ENCODE measurements at regions not wholly inside any gene's neighbourhood (a gene's known extent, or its start where the extent isn't known, plus 50 kb on each side); places are given as distances from the start of the nearest gene placed in this dataset.

- no peaks in the 10 kb centered on the region for H3K9me3 ChIP-seq (ENCODE audit: insufficient read depth, low read length)
- H3K4me3 ChIP-seq (ENCODE audit: insufficient read depth, low read length, poor library complexity, severe bottlenecking), result no peak overlapping the region
- no peak overlapping the region for H2AFZ ChIP-seq (ENCODE audit: low read depth, low read length, severe bottlenecking)
- no peaks in the 10 kb centered on the region for H4K20me1 ChIP-seq (ENCODE audit: low read depth, low read length)
- no peaks in the 10 kb centered on the region for H3K27me3 ChIP-seq (ENCODE audit: low read length)
- H3K27ac ChIP-seq (ENCODE audit: low read depth, low read length), result no peak overlapping the region
- H3F3A ChIP-seq (ENCODE audit: insufficient read depth), result no peaks in the 10 kb centered on the region
- TF ChIP-seq CTCF (IDR thresholded peaks at IDR 0.05; ENCODE audit: insufficient read depth, low read length, poor library complexity, severe bottlenecking), result no peak
- no peak for TF ChIP-seq EZH2phosphoT487 (conservative IDR thresholded peaks at IDR 0.05; ENCODE audit: low read length)
- no peak overlapping the region for H3K4me2 ChIP-seq (ENCODE audit: low read depth, low read length, poor library complexity, severe bottlenecking)
- no peaks in the 10 kb centered on the region for H3K36me3 ChIP-seq (ENCODE audit: low read length)
- H3K9ac ChIP-seq (ENCODE audit: low read length), result no peak overlapping the region
- H3K79me2 ChIP-seq (ENCODE audit: insufficient read depth, low read length), result no peaks in the 10 kb centered on the region
- H3K9me2 ChIP-seq (replicated peaks; ENCODE audit: insufficient read depth, low read length), result no peaks in the 10 kb centered on the region
Observed at GRCh38 chr9:102113191-102113590, 374.7 kb upstream of the GRIN3A start.

GRCh38 chr9:102106439-102106838 is 368.0 kb upstream of the GRIN3A start:
- no peak overlapping the region for H3K27ac ChIP-seq (ENCODE audit: low read depth, low read length)
- no peaks in the 10 kb centered on the region for H3F3A ChIP-seq (ENCODE audit: insufficient read depth)
- H3K36me3 ChIP-seq (ENCODE audit: low read length), result no peaks in the 10 kb centered on the region
- H3K4me3 ChIP-seq (ENCODE audit: insufficient read depth, low read length, poor library complexity, severe bottlenecking), result no peak overlapping the region
- TF ChIP-seq EZH2phosphoT487 (conservative IDR thresholded peaks at IDR 0.05; ENCODE audit: low read length), result no peak
- TF ChIP-seq CTCF (IDR thresholded peaks at IDR 0.05; ENCODE audit: insufficient read depth, low read length, poor library complexity, severe bottlenecking), result no peak
- no peaks in the 10 kb centered on the region for H3K9me2 ChIP-seq (replicated peaks; ENCODE audit: insufficient read depth, low read length)
- no peaks in the 10 kb centered on the region for H3K79me2 ChIP-seq (ENCODE audit: insufficient read depth, low read length)
- no peaks in the 10 kb centered on the region for H4K20me1 ChIP-seq (ENCODE audit: low read depth, low read length)
- no peak overlapping the region for H3K4me2 ChIP-seq (ENCODE audit: low read depth, low read length, poor library complexity, severe bottlenecking)
- no peak overlapping the region for H3K9ac ChIP-seq (ENCODE audit: low read length)
- no peaks in the 10 kb centered on the region for H3K9me3 ChIP-seq (ENCODE audit: insufficient read depth, low read length)
- H2AFZ ChIP-seq (ENCODE audit: low read depth, low read length, severe bottlenecking), result no peak overlapping the region
- H3K27me3 ChIP-seq (ENCODE audit: low read length), result no peaks in the 10 kb centered on the region

- Histone ChIP-seq H3K4me3 (ENCODE audit: insufficient read depth, low read length, poor library complexity, severe bottlenecking) (no peak overlapping the region), H3K9me3 (ENCODE audit: insufficient read depth, low read length) (no peaks in the 10 kb centered on the region), H2AFZ (ENCODE audit: low read depth, low read length, severe bottlenecking) (no peak overlapping the region), H4K20me1 (ENCODE audit: low read depth, low read length) (no peaks in the 10 kb centered on the region), H3F3A (ENCODE audit: insufficient read depth) (no peaks in the 10 kb centered on the region), H3K79me2 (ENCODE audit: insufficient read depth, low read length) (no peaks in the 10 kb centered on the region), H3K4me2 (ENCODE audit: low read depth, low read length, poor library complexity, severe bottlenecking) (no peak overlapping the region), H3K36me3 (ENCODE audit: low read length) (no peaks in the 10 kb centered on the region), H3K27me3 (ENCODE audit: low read length) (no peaks in the 10 kb centered on the region), H3K9ac (ENCODE audit: low read length) (no peak overlapping the region), H3K27ac (ENCODE audit: low read depth, low read length) (no peak overlapping the region), H3K9me2 (replicated peaks; ENCODE audit: insufficient read depth, low read length) (no peaks in the 10 kb centered on the region)
- TF ChIP-seq EZH2phosphoT487 (conservative IDR thresholded peaks at IDR 0.05; ENCODE audit: low read length) (no peak), CTCF (IDR thresholded peaks at IDR 0.05; ENCODE audit: insufficient read depth, low read length, poor library complexity, severe bottlenecking) (no peak)
Observed at GRCh38 chr9:102101723-102102122, 363.3 kb upstream of the GRIN3A start.
